DND-41 (cell line): ENCODE measurements at regions not wholly inside any gene's neighbourhood (a gene's known extent, or its start where the extent isn't known, plus 50 kb on each side); places are given as distances from the start of the nearest gene placed in this dataset.

ENCODE experiments used
- ATAC-seq: fragments of 200-7000 bp; cut with Tn5 transposase; 3 replicates; pipeline ENCODE4 v1.9.1; 2021; ENCODE audit warnings: low read depth; ENCODE audit not compliant: insufficient read depth
- DNase-seq: peaks from one replicate; pipeline ENCODE4 v3.0.0-alpha.2; 2020
- H2AFZ ChIP-seq: 2 replicates; pipeline ENCODE4 v1.6.0; 2012; ENCODE audit warnings: low read depth, low read length
- H3K27ac ChIP-seq: 2 replicates; pipeline ENCODE4 v1.5.1; 2012; ENCODE audit warnings: low read length, inconsistent platforms
- H3K27me3 ChIP-seq: fragments of 200-600 bp; sonication (generic); 2 replicates; pipeline ENCODE4 v1.6.0; 2012; ENCODE audit warnings: low read length, mild to moderate bottlenecking, inconsistent platforms; ENCODE audit not compliant: insufficient read depth, poor library complexity
- H3K36me3 ChIP-seq: 2 replicates; pipeline ENCODE4 v1.5.1; 2012; ENCODE audit warnings: low read length, inconsistent platforms; ENCODE audit not compliant: insufficient read depth
- H3K4me1 ChIP-seq: 2 replicates; pipeline ENCODE4 v1.5.1; 2012; ENCODE audit warnings: mild to moderate bottlenecking, low read length; ENCODE audit not compliant: insufficient read depth
- H3K4me2 ChIP-seq: 2 replicates; pipeline ENCODE4 v1.6.0; 2012; ENCODE audit warnings: mild to moderate bottlenecking, moderate library complexity, low read length, inconsistent platforms; ENCODE audit not compliant: insufficient read depth
- H3K4me3 ChIP-seq, 2 experiments: fragments of 200-600 bp in 1 of 2; shearing (Covaris generic) in 1 of 2; 2 replicates each; pipeline ENCODE4 v1.5.1; 2012 to 2016; ENCODE audit warnings: inconsistent platforms in 2 of 2, low read length in 2 of 2, mild to moderate bottlenecking in 2 of 2, low read depth in 1 of 2, moderate library complexity in 1 of 2
- H3K79me2 ChIP-seq: 2 replicates; pipeline ENCODE4 v1.6.0; 2012; ENCODE audit warnings: low read length, inconsistent platforms; ENCODE audit not compliant: insufficient read depth
- H3K9ac ChIP-seq: 2 replicates; pipeline ENCODE4 v1.6.0; 2012; ENCODE audit warnings: low read depth, mild to moderate bottlenecking, inconsistent platforms, low read length, moderate library complexity
- H3K9me3 ChIP-seq: 2 replicates; pipeline ENCODE4 v1.5.1; 2012; ENCODE audit warnings: low read length, moderate library complexity, mild to moderate bottlenecking, inconsistent platforms; ENCODE audit not compliant: insufficient read depth, severe bottlenecking
- H4K20me1 ChIP-seq: 2 replicates; pipeline ENCODE4 v1.6.0; 2012; ENCODE audit warnings: low read length; ENCODE audit not compliant: insufficient read depth
- CTCF ChIP-seq: IDR thresholded peaks from 2 replicates; pipeline ENCODE4 v1.5.1; 2012; ENCODE audit warnings: borderline replicate concordance, low read length, moderate library complexity, mild to moderate bottlenecking; ENCODE audit not compliant: poor library complexity, severe bottlenecking; ENCODE audit errors: extremely low read depth
- EZH2 ChIP-seq: IDR thresholded peaks from 3 replicates; pipeline ENCODE4 v1.6.1; 2012; ENCODE audit warnings: borderline replicate concordance, low read depth, mild to moderate bottlenecking, moderate library complexity, low read length, inconsistent platforms; ENCODE audit not compliant: severe bottlenecking

- Histone ChIP-seq H2AFZ (no peak overlapping the region), H3K9me3 (no peaks in the 10 kb centered on the region), H3K27ac (no peak overlapping the region), H3K9ac (no peak overlapping the region), H3K4me3 (no peak overlapping the region), H3K79me2 (no peaks in the 10 kb centered on the region), H3K36me3 (no peaks in the 10 kb centered on the region), H3K4me1 (no peaks in the 10 kb centered on the region), H4K20me1 (no peaks in the 10 kb centered on the region), H3K27me3 (no peaks in the 10 kb centered on the region), H3K4me2 (no peak overlapping the region)
- DNase-seq = no peak
- no peak for ATAC-seq
- TF ChIP-seq EZH2 (no peak), CTCF (no peak)
These were observed 108.9 kb upstream of the ADAMTS3 start for GRCh38 chr4:72677886-72678285.

GRCh38 chr4:72677265-72677664 lies 108.2 kb upstream of the ADAMTS3 start:
- H3K9me3 ChIP-seq = no peaks in the 10 kb centered on the region
- no peaks in the 10 kb centered on the region for H3K27me3 ChIP-seq
- DNase-seq (no peak), ATAC-seq (no peak)
- H3K4me3 ChIP-seq = no peak overlapping the region
- no peaks in the 10 kb centered on the region for H4K20me1 ChIP-seq
- H3K79me2 ChIP-seq = no peaks in the 10 kb centered on the region
- no peak overlapping the region for H3K4me2 ChIP-seq
- H3K4me1 ChIP-seq = no peaks in the 10 kb centered on the region
- no peaks in the 10 kb centered on the region for H3K36me3 ChIP-seq
- H3K9ac ChIP-seq = no peak overlapping the region
- TF ChIP-seq CTCF = no peak
- no peak for TF ChIP-seq EZH2
- no peak overlapping the region for H2AFZ ChIP-seq
- H3K27ac ChIP-seq = no peak overlapping the region

GRCh38 chr4:72671980-72672379 lies 103.0 kb upstream of the ADAMTS3 start:
- no peak for ATAC-seq
- H3K9me3 ChIP-seq = no peaks in the 10 kb centered on the region
- H3K79me2 ChIP-seq = no peaks in the 10 kb centered on the region

More at GRCh38 chr4:72671980-72672379, 103.0 kb upstream of the ADAMTS3 start:
- Histone ChIP-seq H3K4me2 (no peak overlapping the region), H3K4me3 (no peak overlapping the region), H3K9ac (no peak overlapping the region), H2AFZ (no peak overlapping the region), H4K20me1 (no peaks in the 10 kb centered on the region), H3K27ac (no peak overlapping the region), H3K4me1 (no peaks in the 10 kb centered on the region), H3K27me3 (no peaks in the 10 kb centered on the region), H3K36me3 (no peaks in the 10 kb centered on the region)
- TF ChIP-seq CTCF = no peak
- no peak for TF ChIP-seq EZH2
- DNase-seq = no peak
